Right renal cortex interstitium (tissue), 3 donors: ENCODE measurements at regions not wholly inside any gene's neighbourhood (a gene's known extent, or its start where the extent isn't known, plus 50 kb on each side); places are given as distances from the start of the nearest gene placed in this dataset.
"Not testable (repeated sequence)": the region's sequence is repeated elsewhere in the genome, so short reads cannot be mapped to it uniquely, and the experiment has no call there.

Experiments
- DNase-seq, 3 donors: peaks; one replicate each; pipeline ENCODE4 v3.0.0-alpha.2; 2013; ENCODE audit warnings: low read depth in 3 of 3, low spot score in 2 of 3

- DNase-seq, result no peak
Measured at GRCh38 chr3:72001758-72002157, 216.8 kb upstream of the PROK2 start.

- DNase-seq, result no peak
Measured at GRCh38 chr3:71998995-71999673, 214.2 kb upstream of the PROK2 start.

GRCh38 chr3:71997066-71997653 is 212.2 kb upstream of the PROK2 start:
- no peak for DNase-seq

- DNase-seq, result no peak
Measured at GRCh38 chr3:71994906-71995305, 210.0 kb upstream of the PROK2 start.

GRCh38 chr3:71994203-71994602 is 209.3 kb upstream of the PROK2 start:
- no peak for DNase-seq

GRCh38 chr3:71991681-71992080 is 206.7 kb upstream of the PROK2 start:
- no peak for DNase-seq

GRCh38 chr3:71991046-71991445 is 206.1 kb upstream of the PROK2 start:
- DNase-seq, result no peak

GRCh38 chr3:71990545-71990944 is 205.6 kb upstream of the PROK2 start:
- DNase-seq, result no peak

GRCh38 chr3:71989165-71989564 is 204.2 kb upstream of the PROK2 start:
- DNase-seq, result no peak

GRCh38 chr3:71987828-71988227 is 202.9 kb upstream of the PROK2 start:
- no peak for DNase-seq

- DNase-seq, result no peak
Measured at GRCh38 chr3:71987089-71987735, 202.3 kb upstream of the PROK2 start.

GRCh38 chr3:71986606-71987005 is 201.7 kb upstream of the PROK2 start:
- DNase-seq, result no peak

GRCh38 chr3:71984843-71985613 is 200.1 kb upstream of the PROK2 start:
- DNase-seq, result no peak

- DNase-seq, result no peak
Measured at GRCh38 chr3:71983694-71984093, 198.7 kb upstream of the PROK2 start.

GRCh38 chr3:71982506-71983258 is 197.7 kb upstream of the PROK2 start:
- DNase-seq, result not testable (repeated sequence)

- no peak for DNase-seq
Measured at GRCh38 chr3:71979175-71979574, 194.2 kb upstream of the PROK2 start.

GRCh38 chr3:71978150-71978721 is 193.3 kb upstream of the PROK2 start:
- DNase-seq, result no peak

GRCh38 chr3:71977525-71977924 is 192.6 kb upstream of the PROK2 start:
- no peak for DNase-seq

- DNase-seq, result no peak
Measured at GRCh38 chr3:71975573-71975972, 190.6 kb upstream of the PROK2 start.

GRCh38 chr3:71974786-71975185 is 189.8 kb upstream of the PROK2 start:
- no peak for DNase-seq
